WTC11 (cell line): ENCODE measurements at regions not wholly inside any gene's neighbourhood (a gene's known extent, or its start where the extent isn't known, plus 50 kb on each side); places are given as distances from the start of the nearest gene placed in this dataset.

Source experiments
- ATAC-seq: fragments of 200-7000 bp; cut with Tn5 transposase; 2 replicates; pipeline ENCODE4 v1.10.0; 2021; ENCODE audit warnings: mild to moderate bottlenecking, moderate library complexity
- CTCF ChIA-PET: fragments of 300-600 bp; sonication (Branson Sonifier 250); formaldehyde crosslinking; loops from one replicate; lab custom pipeline; 2021; ENCODE audit warnings: antibody characterized with exemption; lab: Charles Lee
- POLR2A ChIA-PET: fragments of 350-600 bp; sonication (Branson Sonifier 250); formaldehyde crosslinking; loops from one replicate; lab custom pipeline; 2021; ENCODE audit warnings: antibody characterized with exemption; lab: Charles Lee
- DNase-seq: peaks from one replicate; pipeline ENCODE4 v3.0.0; 2021; ENCODE audit warnings: low spot score
- H3K27ac Mint-ChIP-seq: 2 replicates; pipeline ENCODE4 v1.8.0; 2021; ENCODE audit warnings: mixed read lengths
- H3K27me3 Mint-ChIP-seq: 2 replicates; pipeline ENCODE4 v1.8.0; 2021; ENCODE audit warnings: low read depth, mild to moderate bottlenecking, moderate library complexity, mixed read lengths
- H3K36me3 Mint-ChIP-seq: 2 replicates; pipeline ENCODE4 v1.8.0; 2021; ENCODE audit warnings: mixed read lengths
- H3K4me1 Mint-ChIP-seq: 2 replicates; pipeline ENCODE4 v1.8.0; 2022; ENCODE audit warnings: mixed read lengths
- H3K4me3 Mint-ChIP-seq: 2 replicates; pipeline ENCODE4 v1.8.0; 2021; ENCODE audit warnings: mild to moderate bottlenecking, moderate library complexity, mixed read lengths
- H3K9me3 Mint-ChIP-seq: 2 replicates; pipeline ENCODE4 v1.8.0; 2021; ENCODE audit warnings: mixed read lengths
- CTCF ChIP-seq: fragments of 200-600 bp; IDR thresholded peaks from 2 replicates; pipeline ENCODE4 v1.8.0; 2022; ENCODE audit warnings: antibody characterized with exemption
- E2F4 ChIP-seq: sonication (generic); formaldehyde crosslinking; IDR thresholded peaks from 2 replicates; pipeline ENCODE4 v1.8.1; 2022; ENCODE audit warnings: low read depth, mild to moderate bottlenecking, moderate library complexity, missing genetic modification reagents, borderline replicate concordance
- FOXP1 ChIP-seq: sonication (generic); formaldehyde crosslinking; IDR thresholded peaks from 2 replicates; pipeline ENCODE4 v1.8.0; 2022; ENCODE audit warnings: missing genetic modification reagents, mild to moderate bottlenecking, moderate library complexity, borderline replicate concordance
- HMGXB4 ChIP-seq: sonication (generic); formaldehyde crosslinking; IDR thresholded peaks from 2 replicates; pipeline ENCODE4 v1.8.1; 2023; ENCODE audit warnings: mild to moderate bottlenecking, moderate library complexity, missing genetic modification reagents
- JAZF1 ChIP-seq: fragments of 250-450 bp; sonication (Bioruptor Pico); IDR thresholded peaks from 2 replicates; pipeline ENCODE4 v1.9.0; 2021; ENCODE audit warnings: moderate library complexity, mild to moderate bottlenecking, inconsistent platforms
- JUN ChIP-seq: sonication (generic); formaldehyde crosslinking; IDR thresholded peaks from 2 replicates; pipeline ENCODE4 v1.8.0; 2023; ENCODE audit warnings: mild to moderate bottlenecking, missing genetic modification reagents
- MAX ChIP-seq: sonication (generic); formaldehyde crosslinking; IDR thresholded peaks from 2 replicates; pipeline ENCODE4 v1.8.0; 2022; ENCODE audit warnings: mild to moderate bottlenecking, missing genetic modification reagents
- NR3C1 ChIP-seq: sonication (generic); formaldehyde crosslinking; conservative IDR thresholded peaks from 2 replicates; pipeline ENCODE4 v1.8.1; 2023; ENCODE audit warnings: low read depth, mild to moderate bottlenecking, missing genetic modification reagents
- PRRX2 ChIP-seq: fragments of 250-450 bp; sonication (Bioruptor Pico); IDR thresholded peaks from 2 replicates; pipeline ENCODE4 v1.8.0; 2021; ENCODE audit warnings: mild to moderate bottlenecking
- ZNF138 ChIP-seq: sonication (generic); formaldehyde crosslinking; conservative IDR thresholded peaks from 2 replicates; pipeline ENCODE4 v1.8.1; 2022; ENCODE audit warnings: mild to moderate bottlenecking, moderate library complexity, missing genetic modification reagents
- ZNF232 ChIP-seq: sonication (generic); formaldehyde crosslinking; IDR thresholded peaks from 2 replicates; pipeline ENCODE4 v1.8.0; 2022; ENCODE audit warnings: mild to moderate bottlenecking, missing genetic modification reagents
- ZNF396 ChIP-seq: fragments of 250-450 bp; sonication (Bioruptor Pico); IDR thresholded peaks from 2 replicates; pipeline ENCODE4 v1.8.0; 2021; ENCODE audit warnings: mild to moderate bottlenecking, moderate library complexity, borderline replicate concordance
- ZNF512 ChIP-seq: sonication (generic); formaldehyde crosslinking; IDR thresholded peaks from 2 replicates; pipeline ENCODE4 v1.8.1; 2022; ENCODE audit warnings: missing genetic modification reagents, borderline replicate concordance
- TF ChIP-seq, protein P1 (sequence below): sonication (generic); formaldehyde crosslinking; IDR thresholded peaks from 2 replicates; pipeline ENCODE4 v1.8.0; 2022; ENCODE audit warnings: mild to moderate bottlenecking, missing genetic modification reagents
- TF ChIP-seq, protein P2 (sequence below): sonication (generic); formaldehyde crosslinking; IDR thresholded peaks from 2 replicates; pipeline ENCODE4 v1.8.1; 2023; ENCODE audit warnings: mild to moderate bottlenecking, missing genetic modification reagents
- TF ChIP-seq, protein P3 (sequence below): fragments of 250-450 bp; sonication (Bioruptor Pico); IDR thresholded peaks from 2 replicates; pipeline ENCODE4 v1.9.0; 2021; ENCODE audit warnings: mild to moderate bottlenecking, borderline replicate concordance

- H3K27me3 Mint-ChIP-seq = no peaks in the 10 kb centered on the region
- CTCF ChIA-PET = interaction anchor here (1.0 to 1.6 kb wide), 5 partner anchors 27 to 168 kb away, joined by 3 to 4 read pairs (median 3); no protein-coding TSS in a partner anchor
These were observed 166.9 kb downstream of the OLFM1 start for GRCh38 chr9:135254176-135255032.

DNA sequence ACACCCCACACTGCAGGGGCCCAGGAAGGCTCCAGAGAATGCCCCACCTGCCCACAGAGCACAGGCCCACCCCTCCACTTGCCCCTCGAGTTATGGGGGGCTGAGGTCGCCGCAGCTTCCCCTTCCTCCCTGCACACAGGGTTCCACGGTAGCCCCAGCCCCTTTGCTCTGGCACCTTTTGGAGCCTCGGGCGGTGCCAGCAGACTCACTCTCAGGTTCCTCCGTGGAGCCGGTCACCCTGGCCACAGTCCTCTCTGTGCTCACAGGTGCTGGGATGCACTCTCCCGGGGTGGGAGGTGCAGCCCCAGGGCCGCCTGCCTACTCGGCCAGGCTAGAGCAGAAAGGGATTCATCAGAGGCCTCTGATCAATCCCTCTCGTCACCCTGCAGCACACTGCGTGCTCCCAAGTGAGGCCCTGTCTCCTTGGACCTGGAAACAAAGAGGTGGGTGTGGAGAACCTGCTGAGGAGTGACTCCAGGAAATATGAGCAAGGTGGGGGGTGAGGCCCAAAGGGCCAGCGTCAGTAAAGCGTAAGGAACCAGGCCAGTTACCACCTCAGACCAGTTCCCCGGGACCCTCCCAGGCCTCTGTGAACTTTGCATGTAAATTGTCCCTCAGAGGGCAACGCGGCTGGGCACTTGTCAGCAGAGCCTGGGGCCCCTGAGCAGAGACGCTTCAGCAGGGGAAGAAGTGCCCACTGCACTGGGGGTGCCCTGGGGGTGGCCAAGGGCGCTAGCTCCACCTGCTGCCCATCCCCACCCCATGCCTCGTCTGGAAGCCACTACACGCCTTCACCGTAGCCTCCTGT, 167.8 kb downstream of the OLFM1 start:
- ChIA-PET POLR2A (no interaction called here), CTCF (interaction anchor here (1.0 to 1.5 kb wide), 3 partner anchors 26 to 168 kb away, joined by 3 to 4 read pairs (median 3); no protein-coding TSS in a partner anchor)
- H3K27ac Mint-ChIP-seq = no peak overlapping the region
- peaks cover 9% of the 10 kb centered on the region for H3K4me1 Mint-ChIP-seq
- H3K27me3 Mint-ChIP-seq = no peaks in the 10 kb centered on the region
- no peaks in the 10 kb centered on the region for H3K36me3 Mint-ChIP-seq
- H3K4me3 Mint-ChIP-seq = no peak overlapping the region
- peak; percentile 29 for DNase-seq
- peak; percentile 31 for ATAC-seq
- H3K9me3 Mint-ChIP-seq = no peaks in the 10 kb centered on the region
- TF ChIP-seq ZNF138 = no peak
- no peak for TF ChIP-seq HMGXB4 (CRISPR knock-in tag)
- no peak for TF ChIP-seq NR3C1
- TF ChIP-seq JUN (CRISPR knock-in tag) = no peak
- TF ChIP-seq FOXP1 (CRISPR knock-in tag) = no peak
- TF ChIP-seq, protein P1, sequence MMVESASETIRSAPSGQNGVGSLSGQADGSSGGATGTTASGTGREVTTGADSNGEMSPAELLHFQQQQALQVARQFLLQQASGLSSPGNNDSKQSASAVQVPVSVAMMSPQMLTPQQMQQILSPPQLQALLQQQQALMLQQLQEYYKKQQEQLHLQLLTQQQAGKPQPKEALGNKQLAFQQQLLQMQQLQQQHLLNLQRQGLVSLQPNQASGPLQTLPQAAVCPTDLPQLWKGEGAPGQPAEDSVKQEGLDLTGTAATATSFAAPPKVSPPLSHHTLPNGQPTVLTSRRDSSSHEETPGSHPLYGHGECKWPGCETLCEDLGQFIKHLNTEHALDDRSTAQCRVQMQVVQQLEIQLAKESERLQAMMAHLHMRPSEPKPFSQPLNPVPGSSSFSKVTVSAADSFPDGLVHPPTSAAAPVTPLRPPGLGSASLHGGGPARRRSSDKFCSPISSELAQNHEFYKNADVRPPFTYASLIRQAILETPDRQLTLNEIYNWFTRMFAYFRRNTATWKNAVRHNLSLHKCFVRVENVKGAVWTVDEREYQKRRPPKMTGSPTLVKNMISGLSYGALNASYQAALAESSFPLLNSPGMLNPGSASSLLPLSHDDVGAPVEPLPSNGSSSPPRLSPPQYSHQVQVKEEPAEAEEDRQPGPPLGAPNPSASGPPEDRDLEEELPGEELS = no peak
- no peak for TF ChIP-seq ZNF512
- TF ChIP-seq, protein P2, sequence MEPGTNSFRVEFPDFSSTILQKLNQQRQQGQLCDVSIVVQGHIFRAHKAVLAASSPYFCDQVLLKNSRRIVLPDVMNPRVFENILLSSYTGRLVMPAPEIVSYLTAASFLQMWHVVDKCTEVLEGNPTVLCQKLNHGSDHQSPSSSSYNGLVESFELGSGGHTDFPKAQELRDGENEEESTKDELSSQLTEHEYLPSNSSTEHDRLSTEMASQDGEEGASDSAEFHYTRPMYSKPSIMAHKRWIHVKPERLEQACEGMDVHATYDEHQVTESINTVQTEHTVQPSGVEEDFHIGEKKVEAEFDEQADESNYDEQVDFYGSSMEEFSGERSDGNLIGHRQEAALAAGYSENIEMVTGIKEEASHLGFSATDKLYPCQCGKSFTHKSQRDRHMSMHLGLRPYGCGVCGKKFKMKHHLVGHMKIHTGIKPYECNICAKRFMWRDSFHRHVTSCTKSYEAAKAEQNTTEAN (CRISPR knock-in tag) = no peak
- TF ChIP-seq ZNF232 = no peak
- no peak for TF ChIP-seq ZNF396
- TF ChIP-seq MAX (CRISPR knock-in tag) = no peak
- TF ChIP-seq, protein P3, sequence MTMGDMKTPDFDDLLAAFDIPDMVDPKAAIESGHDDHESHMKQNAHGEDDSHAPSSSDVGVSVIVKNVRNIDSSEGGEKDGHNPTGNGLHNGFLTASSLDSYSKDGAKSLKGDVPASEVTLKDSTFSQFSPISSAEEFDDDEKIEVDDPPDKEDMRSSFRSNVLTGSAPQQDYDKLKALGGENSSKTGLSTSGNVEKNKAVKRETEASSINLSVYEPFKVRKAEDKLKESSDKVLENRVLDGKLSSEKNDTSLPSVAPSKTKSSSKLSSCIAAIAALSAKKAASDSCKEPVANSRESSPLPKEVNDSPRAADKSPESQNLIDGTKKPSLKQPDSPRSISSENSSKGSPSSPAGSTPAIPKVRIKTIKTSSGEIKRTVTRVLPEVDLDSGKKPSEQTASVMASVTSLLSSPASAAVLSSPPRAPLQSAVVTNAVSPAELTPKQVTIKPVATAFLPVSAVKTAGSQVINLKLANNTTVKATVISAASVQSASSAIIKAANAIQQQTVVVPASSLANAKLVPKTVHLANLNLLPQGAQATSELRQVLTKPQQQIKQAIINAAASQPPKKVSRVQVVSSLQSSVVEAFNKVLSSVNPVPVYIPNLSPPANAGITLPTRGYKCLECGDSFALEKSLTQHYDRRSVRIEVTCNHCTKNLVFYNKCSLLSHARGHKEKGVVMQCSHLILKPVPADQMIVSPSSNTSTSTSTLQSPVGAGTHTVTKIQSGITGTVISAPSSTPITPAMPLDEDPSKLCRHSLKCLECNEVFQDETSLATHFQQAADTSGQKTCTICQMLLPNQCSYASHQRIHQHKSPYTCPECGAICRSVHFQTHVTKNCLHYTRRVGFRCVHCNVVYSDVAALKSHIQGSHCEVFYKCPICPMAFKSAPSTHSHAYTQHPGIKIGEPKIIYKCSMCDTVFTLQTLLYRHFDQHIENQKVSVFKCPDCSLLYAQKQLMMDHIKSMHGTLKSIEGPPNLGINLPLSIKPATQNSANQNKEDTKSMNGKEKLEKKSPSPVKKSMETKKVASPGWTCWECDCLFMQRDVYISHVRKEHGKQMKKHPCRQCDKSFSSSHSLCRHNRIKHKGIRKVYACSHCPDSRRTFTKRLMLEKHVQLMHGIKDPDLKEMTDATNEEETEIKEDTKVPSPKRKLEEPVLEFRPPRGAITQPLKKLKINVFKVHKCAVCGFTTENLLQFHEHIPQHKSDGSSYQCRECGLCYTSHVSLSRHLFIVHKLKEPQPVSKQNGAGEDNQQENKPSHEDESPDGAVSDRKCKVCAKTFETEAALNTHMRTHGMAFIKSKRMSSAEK = no peak
- TF ChIP-seq CTCF = no peak

More at GRCh38 chr9:135254176-135255032, 166.9 kb downstream of the OLFM1 start:
- ATAC-seq (no peak), DNase-seq (no peak)
- Mint-ChIP-seq H3K27ac (no peak overlapping the region), H3K4me3 (no peak overlapping the region), H3K9me3 (no peaks in the 10 kb centered on the region), H3K4me1 (peaks cover 9% of the 10 kb centered on the region), H3K36me3 (no peaks in the 10 kb centered on the region)
- TF ChIP-seq PRRX2 (no peak), JAZF1 (CRISPR knock-in tag) (no peak), E2F4 (CRISPR knock-in tag) (no peak)
- POLR2A ChIA-PET = no interaction called here
